NCI-H460 (cell line): ENCODE measurements at regions not wholly inside any gene's neighbourhood (a gene's known extent, or its start where the extent isn't known, plus 50 kb on each side); places are given as distances from the start of the nearest gene placed in this dataset.
"Not testable (repeated sequence)": the region's sequence is repeated elsewhere in the genome, so short reads cannot be mapped to it uniquely, and the experiment has no call there.

Source experiments
- DNase-seq: peaks from one replicate; pipeline ENCODE4 v3.0.0-alpha.2; 2016; ENCODE audit warnings: low read depth; ENCODE audit errors: extremely low read depth

- no peak for DNase-seq
Observed at GRCh38 chr3:34046154-34046553, 247.7 kb downstream of the PDCD6IP start.

- no peak for DNase-seq
Observed at GRCh38 chr3:34053626-34054025, 255.2 kb downstream of the PDCD6IP start.

DNA sequence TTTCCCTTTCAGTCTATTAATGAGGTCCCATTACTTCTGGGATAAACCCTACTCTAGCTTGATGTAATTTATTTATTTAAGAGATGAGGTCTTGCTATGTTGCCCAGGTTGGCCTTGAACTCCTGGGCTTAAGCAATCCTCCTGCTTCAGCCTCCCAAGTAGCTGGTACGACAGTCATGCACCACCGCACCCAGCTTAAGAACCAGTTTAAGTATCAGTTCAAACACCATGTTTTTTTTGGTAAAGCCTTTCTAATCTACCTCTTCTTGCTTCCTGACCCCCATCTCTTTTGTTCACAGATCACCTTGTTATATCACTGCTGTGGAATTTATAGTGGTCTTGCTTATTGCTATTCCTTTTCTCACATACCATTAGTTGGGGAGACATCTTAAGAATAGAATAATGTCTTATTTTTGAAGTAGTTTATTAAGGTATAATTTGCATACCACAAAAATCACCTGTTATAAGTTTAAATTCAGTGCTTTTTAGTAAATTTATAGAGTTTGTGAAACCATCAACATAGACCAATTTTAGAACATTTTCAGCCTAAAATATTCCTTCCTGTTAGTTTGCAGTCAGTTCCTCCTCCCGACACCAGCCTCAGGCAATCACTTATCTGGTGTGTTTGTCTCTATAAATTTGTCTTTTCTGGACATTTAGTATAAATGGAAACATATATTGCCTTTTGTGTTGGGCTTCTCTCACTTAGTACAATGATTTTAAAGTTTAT, 257.9 kb downstream of the PDCD6IP start:
- DNase-seq, result no peak

GRCh38 chr3:34056951-34057390, 258.5 kb downstream of the PDCD6IP start:
- peak; percentile 30 for DNase-seq

DNA sequence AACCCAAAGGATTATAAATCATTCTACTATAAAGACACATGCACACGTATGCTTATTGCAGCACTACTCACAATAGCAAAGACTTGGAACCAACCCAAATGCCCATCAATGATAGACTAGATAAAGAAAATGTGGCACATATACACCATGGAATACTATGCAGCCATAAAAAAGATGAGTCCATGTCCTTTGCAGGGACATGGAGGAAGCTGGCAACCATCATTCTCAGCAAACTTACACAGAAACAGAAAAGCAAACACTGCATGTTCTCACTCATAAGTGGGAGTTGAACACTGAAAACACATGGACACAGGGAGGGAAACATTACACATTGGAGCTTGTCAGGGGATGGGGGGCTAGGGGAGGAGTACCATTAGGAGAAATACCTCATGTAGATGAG, 262.6 kb downstream of the PDCD6IP start:
- DNase-seq, result not testable (repeated sequence)

DNA sequence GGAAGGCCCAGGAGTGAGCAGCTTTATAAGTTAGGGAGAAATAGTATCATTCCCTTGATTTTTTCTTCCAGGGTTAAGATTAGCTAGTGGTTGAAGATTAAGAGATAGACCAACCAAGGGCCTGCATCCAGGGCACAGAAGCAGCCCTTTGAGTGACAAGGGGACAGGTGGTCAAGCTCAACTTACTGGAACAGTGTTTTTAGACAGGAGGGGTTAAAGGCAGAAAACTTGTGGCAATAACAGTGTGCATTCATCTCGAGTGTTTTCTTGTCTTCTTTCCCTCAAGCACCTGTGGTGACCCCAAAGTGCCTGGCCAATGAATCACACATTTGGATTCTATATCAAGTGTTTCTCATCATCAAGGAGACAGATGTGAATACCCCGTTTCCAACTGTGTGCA, 267.5 kb downstream of the PDCD6IP start:
- DNase-seq, result no peak

GRCh38 chr3:34066328-34066727, 267.9 kb downstream of the PDCD6IP start:
- DNase-seq, result no peak

GRCh38 chr3:34066999-34067398, 268.6 kb downstream of the PDCD6IP start:
- no peak for DNase-seq

DNA sequence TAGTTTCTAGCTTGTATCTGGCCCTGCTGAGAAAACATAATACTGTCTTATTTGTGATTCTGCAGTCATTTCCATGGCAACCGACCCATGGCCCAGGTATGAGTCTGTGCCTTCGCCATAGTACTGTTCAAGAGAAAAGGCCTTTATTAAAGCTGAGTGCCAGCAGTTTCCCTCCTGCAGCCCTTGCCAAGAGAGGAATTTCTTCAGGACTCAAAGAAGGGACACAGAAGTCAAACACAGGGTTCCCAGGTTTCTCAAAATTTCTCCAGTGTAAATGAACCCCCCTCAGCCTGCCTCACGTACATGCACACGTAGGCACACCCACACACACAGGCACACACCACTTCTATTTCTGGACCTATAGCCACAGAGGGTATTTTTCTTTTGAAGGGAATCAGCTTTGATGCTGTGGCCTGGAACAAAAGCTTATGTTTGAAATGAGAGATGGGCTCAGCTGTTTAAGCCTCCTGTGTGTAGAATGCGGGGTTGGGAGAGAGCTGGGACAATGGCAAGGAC, 269.2 kb downstream of the PDCD6IP start:
- DNase-seq, result no peak

GRCh38 chr3:34068505-34068904, 270.1 kb downstream of the PDCD6IP start:
- DNase-seq, result no peak

GRCh38 chr3:34070831-34071585, 272.6 kb downstream of the PDCD6IP start:
- DNase-seq, result no peak

DNA sequence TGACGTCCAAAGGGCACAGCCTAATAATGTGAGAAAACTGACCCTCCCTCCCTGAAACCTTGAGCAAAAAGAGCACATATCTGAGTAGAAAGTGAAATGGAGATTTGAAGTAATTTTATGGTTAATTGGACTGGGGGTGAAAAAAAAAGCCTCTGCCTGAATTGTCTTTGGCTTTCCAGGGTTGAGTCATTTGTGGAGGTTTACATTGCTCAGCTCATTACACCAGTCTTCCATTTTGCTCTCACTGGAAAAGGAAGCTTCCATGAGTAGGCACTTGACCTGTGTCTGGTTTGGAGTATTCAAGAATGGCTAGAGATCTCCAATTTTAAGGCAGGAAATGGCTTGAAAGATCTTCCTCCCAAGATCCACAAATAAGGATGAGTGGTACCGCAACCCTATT, 273.9 kb downstream of the PDCD6IP start:
- no peak for DNase-seq

DNA sequence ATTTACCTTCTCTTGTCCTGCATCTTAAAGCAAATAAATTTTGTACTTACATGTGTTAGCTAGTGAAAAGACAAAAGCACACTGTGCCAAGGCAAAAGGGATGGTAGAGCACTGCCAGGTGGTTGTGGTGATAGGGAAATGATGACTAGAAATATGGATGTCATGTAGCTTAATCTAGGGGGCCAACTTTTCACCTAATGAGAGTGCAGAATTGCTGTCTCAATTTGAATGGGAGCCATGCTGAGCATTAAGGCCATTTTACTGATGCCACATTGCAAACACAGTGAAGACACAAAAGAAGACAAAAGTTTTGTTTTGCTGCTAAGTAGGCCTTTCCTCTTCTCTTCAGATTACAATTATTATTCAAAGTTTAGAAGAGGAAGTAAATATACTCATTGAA, 274.7 kb downstream of the PDCD6IP start:
- DNase-seq, result no peak

- no peak for DNase-seq
Observed at GRCh38 chr3:34073961-34074360, 275.5 kb downstream of the PDCD6IP start.

GRCh38 chr3:34075975-34076374, 277.5 kb downstream of the PDCD6IP start:
- no peak for DNase-seq

DNA sequence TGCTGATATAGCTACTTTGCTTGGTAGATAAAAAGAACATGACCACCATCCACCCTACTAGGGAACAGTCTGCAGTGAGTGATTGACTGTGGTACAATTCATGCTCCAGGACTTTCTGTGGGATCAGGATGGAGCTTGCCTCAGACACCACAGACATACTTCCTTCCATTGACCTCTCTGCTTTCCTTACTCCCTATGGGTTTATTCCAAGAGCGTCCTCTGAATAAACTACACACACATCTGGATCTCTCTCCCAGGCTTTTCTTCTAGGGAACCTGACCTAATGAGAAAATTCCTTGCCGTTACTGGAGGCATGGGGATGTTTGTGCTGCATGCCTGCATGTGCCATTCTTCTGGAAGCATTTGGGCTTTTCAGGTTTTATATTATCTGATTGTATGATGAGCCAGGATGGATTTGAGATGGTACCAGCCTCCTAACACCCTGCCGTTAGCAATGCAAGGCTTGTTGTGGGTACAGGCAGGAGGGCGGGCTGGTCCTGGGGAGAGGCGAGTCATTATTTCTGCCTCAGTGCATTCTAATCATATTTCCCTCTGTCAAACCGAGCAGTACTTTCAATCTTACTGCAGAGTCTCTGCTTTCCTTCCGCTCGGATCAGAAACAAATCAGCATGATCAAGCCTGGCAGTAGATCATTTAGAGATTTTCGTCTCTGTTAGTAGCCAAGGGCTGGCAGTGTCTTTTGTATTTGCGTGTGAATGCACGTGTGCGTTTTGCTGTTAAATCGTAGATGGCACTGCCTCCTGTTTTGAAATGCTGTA, 279.2 kb downstream of the PDCD6IP start:
- DNase-seq, result no peak

GRCh38 chr3:34078418-34078817, 280.0 kb downstream of the PDCD6IP start:
- DNase-seq, result no peak

DNA sequence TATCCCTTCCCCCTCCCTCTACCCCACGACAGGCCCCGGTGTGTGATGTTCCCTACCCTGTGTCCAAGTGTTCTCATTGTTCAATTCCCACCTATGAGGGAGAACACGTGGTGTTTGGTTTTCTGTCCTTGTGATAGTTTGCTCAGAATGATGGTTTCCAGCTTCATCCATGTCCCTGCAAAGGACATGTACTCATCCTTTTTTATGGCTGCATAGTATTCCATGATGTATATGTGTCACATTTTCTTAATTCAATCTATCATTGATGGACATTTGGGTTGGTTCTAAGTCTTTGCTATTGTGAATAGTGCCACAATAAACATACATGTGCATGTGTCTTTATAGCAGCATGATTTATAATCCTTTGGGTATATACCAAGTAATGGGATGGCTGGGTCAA, 281.4 kb downstream of the PDCD6IP start:
- DNase-seq, result not testable (repeated sequence)

DNA sequence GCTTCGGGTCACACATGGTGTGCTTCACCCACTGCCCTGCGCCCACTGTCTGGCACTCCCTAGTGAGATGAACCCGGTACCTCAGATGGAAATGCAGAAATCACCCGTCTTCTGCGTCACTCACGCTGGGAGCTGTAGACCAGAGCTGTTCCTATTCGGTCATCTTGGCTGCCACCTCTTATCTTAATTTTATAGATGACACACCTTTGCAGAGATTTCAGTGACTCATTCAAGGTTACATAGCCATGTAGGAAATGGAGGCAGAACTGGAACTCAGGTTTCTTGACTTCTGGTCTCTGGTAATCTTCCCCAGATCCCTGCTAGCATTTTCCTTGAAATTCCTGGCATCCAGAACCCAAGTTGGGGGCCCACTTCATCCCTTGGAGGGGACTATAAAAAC, 291.9 kb downstream of the PDCD6IP start:
- DNase-seq, result not testable (repeated sequence)

- DNase-seq, result no peak
Observed at GRCh38 chr3:34090876-34091275, 292.4 kb downstream of the PDCD6IP start.

- not testable (repeated sequence) for DNase-seq
Observed at GRCh38 chr3:34094280-34094679, 295.9 kb downstream of the PDCD6IP start.
